ENCODE measurements at regions not wholly inside any gene's neighbourhood (a gene's known extent, or its start where the extent isn't known, plus 50 kb on each side); places are given as distances from the start of the nearest gene placed in this dataset.

GRCh38 chr1:184890539-184890973 is 83.8 kb downstream of the NIBAN1 start:
- TF ChIP-seq, protein P1, sequence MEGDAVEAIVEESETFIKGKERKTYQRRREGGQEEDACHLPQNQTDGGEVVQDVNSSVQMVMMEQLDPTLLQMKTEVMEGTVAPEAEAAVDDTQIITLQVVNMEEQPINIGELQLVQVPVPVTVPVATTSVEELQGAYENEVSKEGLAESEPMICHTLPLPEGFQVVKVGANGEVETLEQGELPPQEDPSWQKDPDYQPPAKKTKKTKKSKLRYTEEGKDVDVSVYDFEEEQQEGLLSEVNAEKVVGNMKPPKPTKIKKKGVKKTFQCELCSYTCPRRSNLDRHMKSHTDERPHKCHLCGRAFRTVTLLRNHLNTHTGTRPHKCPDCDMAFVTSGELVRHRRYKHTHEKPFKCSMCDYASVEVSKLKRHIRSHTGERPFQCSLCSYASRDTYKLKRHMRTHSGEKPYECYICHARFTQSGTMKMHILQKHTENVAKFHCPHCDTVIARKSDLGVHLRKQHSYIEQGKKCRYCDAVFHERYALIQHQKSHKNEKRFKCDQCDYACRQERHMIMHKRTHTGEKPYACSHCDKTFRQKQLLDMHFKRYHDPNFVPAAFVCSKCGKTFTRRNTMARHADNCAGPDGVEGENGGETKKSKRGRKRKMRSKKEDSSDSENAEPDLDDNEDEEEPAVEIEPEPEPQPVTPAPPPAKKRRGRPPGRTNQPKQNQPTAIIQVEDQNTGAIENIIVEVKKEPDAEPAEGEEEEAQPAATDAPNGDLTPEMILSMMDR (IDR thresholded peaks at IDR 0.05): no peak
- TF ChIP-seq POLR2A (IDR thresholded peaks at IDR 0.05): no peak
- no peak for TF ChIP-seq EP300 (IDR thresholded peaks at IDR 0.05)
- TF ChIP-seq POLR2AphosphoS5 (IDR thresholded peaks at IDR 0.05): peak in 1 of 4 donors; percentile 18

All from sigmoid colon (tissue), 4 donors.